CD4-positive, CD25-positive, alpha-beta regulatory T cell (primary cell): ENCODE measurements at regions not wholly inside any gene's neighbourhood (a gene's known extent, or its start where the extent isn't known, plus 50 kb on each side); places are given as distances from the start of the nearest gene placed in this dataset.

Experiments used
- ATAC-seq, 2 donors: fragments of 150-1000 bp; cut with Tn5 transposase; one replicate each; pipeline ENCODE4 v1.10.0; 2021; ENCODE audit warnings: low read depth in 2 of 2, moderate number of reproducible peaks in 2 of 2, moderate library complexity in 1 of 2
- DNase-seq, 3 donors: peaks; one replicate each; pipeline versions ENCODE4 v3.0.0 to v3.0.0-alpha.2; 2012 to 2022; ENCODE audit warnings: mixed read lengths in 1 of 3
- H3K27ac ChIP-seq: one replicate; pipeline ENCODE4 v1.7.0; 2013; ENCODE audit warnings: mild to moderate bottlenecking, low read length; ENCODE audit not compliant: insufficient read depth, poor library complexity, severe bottlenecking
- H3K27me3 ChIP-seq: one replicate; pipeline ENCODE4 v1.7.0; 2013; ENCODE audit warnings: low read length; ENCODE audit not compliant: control insufficient read depth, insufficient read depth
- H3K36me3 ChIP-seq: one replicate; pipeline ENCODE4 v1.7.0; 2013; ENCODE audit warnings: mild to moderate bottlenecking, low read length, moderate library complexity; ENCODE audit not compliant: control insufficient read depth, insufficient read depth
- H3K4me1 ChIP-seq: 2 replicates; pipeline ENCODE4 v1.7.0; 2013; ENCODE audit warnings: mild to moderate bottlenecking, low read length; ENCODE audit not compliant: insufficient read depth, control insufficient read depth, poor library complexity, severe bottlenecking
- H3K4me3 ChIP-seq: one replicate; pipeline ENCODE4 v1.7.0; 2013; ENCODE audit warnings: low read depth, mild to moderate bottlenecking, low read length, moderate library complexity
- H3K9me3 ChIP-seq, 2 experiments: 1 replicate in 1 of 2; 2 replicates in 1 of 2; pipeline ENCODE4 v1.7.0; 2013; ENCODE audit warnings: low read length in 2 of 2, mild to moderate bottlenecking in 1 of 2, moderate library complexity in 1 of 2; ENCODE audit not compliant: control insufficient read depth in 2 of 2
- H3K27ac Mint-ChIP-seq, 3 donors: one replicate each; pipeline ENCODE4 v1.8.0; 2020 to 2022; ENCODE audit warnings: mild to moderate bottlenecking in 3 of 3, mixed read lengths in 3 of 3, moderate library complexity in 2 of 3
- H3K27me3 Mint-ChIP-seq: one replicate; pipeline ENCODE4 v1.8.0; 2022; ENCODE audit warnings: mild to moderate bottlenecking, mixed read lengths
- H3K36me3 Mint-ChIP-seq: one replicate; pipeline ENCODE4 v1.8.0; 2020; ENCODE audit warnings: mixed read lengths
- H3K4me1 Mint-ChIP-seq, 4 donors: one replicate each; pipeline ENCODE4 v1.8.0; 2020 to 2022; ENCODE audit warnings: mixed read lengths in 4 of 4, mild to moderate bottlenecking in 1 of 4
- H3K4me3 Mint-ChIP-seq, 4 donors: one replicate each; pipeline ENCODE4 v1.8.0; 2020 to 2022; ENCODE audit warnings: mild to moderate bottlenecking in 4 of 4, mixed read lengths in 4 of 4, moderate library complexity in 3 of 4
- H3K9me3 Mint-ChIP-seq, 7 donors: one replicate each; pipeline ENCODE4 v1.8.0; 2020 to 2022; ENCODE audit warnings: mixed read lengths in 7 of 7, mild to moderate bottlenecking in 3 of 7, moderate library complexity in 2 of 7

GRCh38 chr11:122042981-122043380, 73.0 kb downstream of the BLID start:
- H3K9me3 Mint-ChIP-seq: peaks cover 0 to 5% (median 3%) of the 10 kb centered on the region in 7 donors
- no peak overlapping the region for H3K27ac Mint-ChIP-seq
- no peaks in the 10 kb centered on the region for H3K27me3 ChIP-seq
- H3K27ac ChIP-seq: no peak overlapping the region
- no peaks in the 10 kb centered on the region for H3K4me1 Mint-ChIP-seq
- DNase-seq (no peak), ATAC-seq (no peak)
- no peaks in the 10 kb centered on the region for H3K9me3 ChIP-seq
- H3K4me3 Mint-ChIP-seq: no peak overlapping the region
- H3K36me3 Mint-ChIP-seq: no peaks in the 10 kb centered on the region
- no peaks in the 10 kb centered on the region for H3K36me3 ChIP-seq
- no peaks in the 10 kb centered on the region for H3K27me3 Mint-ChIP-seq
- H3K4me1 ChIP-seq: no peaks in the 10 kb centered on the region
- no peak overlapping the region for H3K4me3 ChIP-seq

- H3K4me1 ChIP-seq: no peaks in the 10 kb centered on the region
- no peak for DNase-seq
- Mint-ChIP-seq H3K4me3 (no peak overlapping the region), H3K4me1 (no peaks in the 10 kb centered on the region), H3K9me3 (peaks cover 0 to 4% (median 0%) of the 10 kb centered on the region in 7 donors), H3K36me3 (no peaks in the 10 kb centered on the region), H3K27ac (no peak overlapping the region), H3K27me3 (no peaks in the 10 kb centered on the region)
- H3K9me3 ChIP-seq: no peaks in the 10 kb centered on the region
- no peaks in the 10 kb centered on the region for H3K36me3 ChIP-seq
- ATAC-seq: no peak
- no peak overlapping the region for H3K27ac ChIP-seq
- H3K4me3 ChIP-seq: no peak overlapping the region
- H3K27me3 ChIP-seq: no peaks in the 10 kb centered on the region
Measured at GRCh38 chr11:122040464-122040863, 75.6 kb downstream of the BLID start.

GRCh38 chr11:122038543-122038942, 77.5 kb downstream of the BLID start:
- no peak for ATAC-seq
- no peaks in the 10 kb centered on the region for H3K4me1 ChIP-seq
- H3K27ac ChIP-seq: no peak overlapping the region
- no peaks in the 10 kb centered on the region for H3K27me3 ChIP-seq
- no peak overlapping the region for H3K4me3 Mint-ChIP-seq
- H3K27me3 Mint-ChIP-seq: no peaks in the 10 kb centered on the region
- H3K27ac Mint-ChIP-seq: no peak overlapping the region
- no peak for DNase-seq
- no peaks in the 10 kb centered on the region for H3K36me3 Mint-ChIP-seq
- H3K9me3 Mint-ChIP-seq: peaks cover 0 to 4% (median 0%) of the 10 kb centered on the region in 7 donors
- no peaks in the 10 kb centered on the region for H3K4me1 Mint-ChIP-seq
- no peak overlapping the region for H3K4me3 ChIP-seq
- no peaks in the 10 kb centered on the region for H3K9me3 ChIP-seq
- H3K36me3 ChIP-seq: no peaks in the 10 kb centered on the region

GRCh38 chr11:122037911-122038310, 78.1 kb downstream of the BLID start:
- DNase-seq: no peak
- no peaks in the 10 kb centered on the region for H3K27me3 ChIP-seq
- no peaks in the 10 kb centered on the region for H3K4me1 ChIP-seq
- ATAC-seq: no peak
- H3K36me3 Mint-ChIP-seq: no peaks in the 10 kb centered on the region
- H3K36me3 ChIP-seq: no peaks in the 10 kb centered on the region
- no peaks in the 10 kb centered on the region for H3K27me3 Mint-ChIP-seq
- H3K9me3 Mint-ChIP-seq: peaks cover 0 to 4% (median 0%) of the 10 kb centered on the region in 7 donors
- no peak overlapping the region for H3K4me3 Mint-ChIP-seq
- no peak overlapping the region for H3K27ac Mint-ChIP-seq
- H3K9me3 ChIP-seq: no peaks in the 10 kb centered on the region
- H3K4me1 Mint-ChIP-seq: no peaks in the 10 kb centered on the region
- H3K27ac ChIP-seq: no peak overlapping the region
- no peak overlapping the region for H3K4me3 ChIP-seq

- Mint-ChIP-seq H3K27me3 (no peaks in the 10 kb centered on the region), H3K36me3 (no peaks in the 10 kb centered on the region), H3K9me3 (peaks cover 0 to 4% (median 0%) of the 10 kb centered on the region in 7 donors), H3K27ac (no peak overlapping the region), H3K4me1 (no peaks in the 10 kb centered on the region), H3K4me3 (no peak overlapping the region)
- H3K4me3 ChIP-seq: no peak overlapping the region
- no peak for DNase-seq
- H3K9me3 ChIP-seq: no peaks in the 10 kb centered on the region
- no peak for ATAC-seq
- H3K27ac ChIP-seq: no peak overlapping the region
- no peaks in the 10 kb centered on the region for H3K27me3 ChIP-seq
- H3K36me3 ChIP-seq: no peaks in the 10 kb centered on the region
- H3K4me1 ChIP-seq: no peaks in the 10 kb centered on the region
Measured at GRCh38 chr11:122036493-122036892, 79.5 kb downstream of the BLID start.

- H3K9me3 ChIP-seq: no peaks in the 10 kb centered on the region
- no peak for DNase-seq
- Mint-ChIP-seq H3K4me1 (no peaks in the 10 kb centered on the region), H3K9me3 (peaks cover 0 to 4% (median 0%) of the 10 kb centered on the region in 7 donors), H3K36me3 (no peaks in the 10 kb centered on the region), H3K4me3 (no peak overlapping the region), H3K27me3 (no peaks in the 10 kb centered on the region), H3K27ac (no peak overlapping the region)
- no peak for ATAC-seq
- no peaks in the 10 kb centered on the region for H3K36me3 ChIP-seq
- no peaks in the 10 kb centered on the region for H3K27me3 ChIP-seq
- no peak overlapping the region for H3K27ac ChIP-seq
- H3K4me3 ChIP-seq: no peak overlapping the region
- H3K4me1 ChIP-seq: no peaks in the 10 kb centered on the region
Measured at GRCh38 chr11:122036018-122036417, 80.0 kb downstream of the BLID start.

- no peaks in the 10 kb centered on the region for H3K36me3 Mint-ChIP-seq
- ATAC-seq (no peak), DNase-seq (no peak)
- Histone ChIP-seq H3K9me3 (no peaks in the 10 kb centered on the region), H3K4me1 (no peaks in the 10 kb centered on the region), H3K27me3 (no peaks in the 10 kb centered on the region), H3K36me3 (no peaks in the 10 kb centered on the region), H3K4me3 (no peak overlapping the region), H3K27ac (no peak overlapping the region)
- peaks cover 0 to 3% (median 0%) of the 10 kb centered on the region in 7 donors for H3K9me3 Mint-ChIP-seq
- no peaks in the 10 kb centered on the region for H3K27me3 Mint-ChIP-seq
- H3K4me3 Mint-ChIP-seq: no peak overlapping the region
- H3K27ac Mint-ChIP-seq: no peak overlapping the region
- no peaks in the 10 kb centered on the region for H3K4me1 Mint-ChIP-seq
Measured at GRCh38 chr11:122033631-122034030, 82.4 kb downstream of the BLID start.

- Mint-ChIP-seq H3K4me1 (no peaks in the 10 kb centered on the region), H3K9me3 (peaks cover 0 to 2% (median 0%) of the 10 kb centered on the region in 7 donors), H3K27me3 (no peaks in the 10 kb centered on the region), H3K4me3 (no peak overlapping the region), H3K36me3 (no peaks in the 10 kb centered on the region), H3K27ac (no peak overlapping the region)
- Histone ChIP-seq H3K27ac (no peak overlapping the region), H3K36me3 (no peaks in the 10 kb centered on the region), H3K4me3 (no peak overlapping the region), H3K27me3 (peaks cover 2% of the 10 kb centered on the region), H3K4me1 (no peaks in the 10 kb centered on the region), H3K9me3 (no peaks in the 10 kb centered on the region)
- no peak for DNase-seq
- ATAC-seq: no peak
Measured at GRCh38 chr11:122033193-122033592, 82.8 kb downstream of the BLID start.
